IMR-90 (cell line): ENCODE measurements at regions not wholly inside any gene's neighbourhood (a gene's known extent, or its start where the extent isn't known, plus 50 kb on each side); places are given as distances from the start of the nearest gene placed in this dataset.

ENCODE experiments used
- ATAC-seq: fragments of 200-7000 bp; cut with Tn5 transposase; 2 replicates; pipeline ENCODE4 v1.9.1; 2020; ENCODE audit warnings: low read depth, mild to moderate bottlenecking, moderate library complexity
- BruUV-seq: library from RNA; stranded (reverse); fragments of 400-500 nt; replicated peaks from 2 replicates; lab custom pipeline; 2021; lab: Mats Ljungman, UMichigan
- CTCF ChIA-PET: fragments of 300-600 bp; formaldehyde crosslinking; extraction: SDS; loops from one replicate; lab custom pipeline; 2021; ENCODE audit warnings: antibody characterized with exemption; lab: Yijun Ruan, JAX
- POLR2A ChIA-PET: fragments of 300-600 bp; sonication (Branson Sonifier 250); formaldehyde crosslinking; loops from one replicate; lab custom pipeline; 2022; ENCODE audit warnings: antibody characterized with exemption; ENCODE audit not compliant: unreplicated experiment; lab: Charles Lee
- DNase-seq: peaks from one replicate; pipeline ENCODE4 v3.0.0; 2013
- H2AFZ ChIP-seq: replicated peaks from 2 replicates; pipeline ENCODE3; 2013; ENCODE audit warnings: low read length, mild to moderate bottlenecking; ENCODE audit not compliant: poor library complexity
- H2AK5ac ChIP-seq: 2 replicates; pipeline ENCODE4 v1.6.1; 2013; ENCODE audit warnings: low read depth, low read length, inconsistent platforms
- H2AK9ac ChIP-seq: replicated peaks from 2 replicates; pipeline ENCODE3; 2013; ENCODE audit warnings: mild to moderate bottlenecking, low read depth, low read length, moderate library complexity; ENCODE audit not compliant: poor library complexity
- H2BK120ac ChIP-seq: 2 replicates; pipeline ENCODE4 v1.6.1; 2013; ENCODE audit warnings: low read depth, low read length, inconsistent platforms
- H2BK15ac ChIP-seq: 3 replicates; pipeline ENCODE4 v1.6.1; 2013; ENCODE audit warnings: low read depth, low read length, inconsistent platforms
- H2BK20ac ChIP-seq: 2 replicates; pipeline ENCODE4 v1.6.1; 2013; ENCODE audit warnings: low read depth, mild to moderate bottlenecking, inconsistent platforms, low read length, moderate library complexity
- H2BK5ac ChIP-seq: 2 replicates; pipeline ENCODE4 v1.6.1; 2013; ENCODE audit warnings: mild to moderate bottlenecking, low read depth, low read length, inconsistent platforms; ENCODE audit not compliant: poor library complexity, severe bottlenecking
- H3K14ac ChIP-seq: replicated peaks from 2 replicates; pipeline ENCODE4 v1.6.1; 2013; ENCODE audit warnings: low read depth, low read length, inconsistent platforms
- H3K18ac ChIP-seq: 2 replicates; pipeline ENCODE4 v1.6.1; 2013; ENCODE audit warnings: low read depth, low read length, control low read depth
- H3K23ac ChIP-seq: 2 replicates; pipeline ENCODE4 v1.6.1; 2013; ENCODE audit warnings: low read depth, low read length, inconsistent platforms
- H3K27ac ChIP-seq: 2 replicates; pipeline ENCODE4 v1.5.1; 2013; ENCODE audit warnings: mild to moderate bottlenecking, control low read depth, low read length; ENCODE audit not compliant: insufficient read depth
- H3K27me3 ChIP-seq: 2 replicates; pipeline ENCODE4 v1.6.1; 2013; ENCODE audit warnings: low read length; ENCODE audit not compliant: control insufficient read depth, insufficient read depth
- H3K36me3 ChIP-seq: 2 replicates; pipeline ENCODE4 v1.6.1; 2013; ENCODE audit warnings: low read length, mixed read lengths; ENCODE audit not compliant: control insufficient read depth, insufficient read depth
- H3K4ac ChIP-seq: 2 replicates; pipeline ENCODE4 v1.6.1; 2013; ENCODE audit warnings: low read depth, low read length, inconsistent platforms
- H3K4me1 ChIP-seq: 2 replicates; pipeline ENCODE4 v1.6.1; 2013; ENCODE audit warnings: low read length, mixed read lengths; ENCODE audit not compliant: control insufficient read depth, insufficient read depth
- H3K4me2 ChIP-seq: 2 replicates; pipeline ENCODE4 v1.6.1; 2013; ENCODE audit warnings: low read depth, mild to moderate bottlenecking, control low read depth, low read length, moderate library complexity
- H3K4me3 ChIP-seq: 2 replicates; pipeline ENCODE4 v1.5.1; 2013; ENCODE audit warnings: low read depth, mild to moderate bottlenecking, control low read depth, low read length, moderate library complexity; ENCODE audit not compliant: insufficient read depth
- H3K56ac ChIP-seq: 2 replicates; pipeline ENCODE4 v1.6.1; 2013; ENCODE audit warnings: low read length, inconsistent platforms; ENCODE audit not compliant: insufficient read depth; ENCODE audit errors: extremely low read depth
- H3K79me1 ChIP-seq, 2 experiments: 2 replicates each; pipeline ENCODE4 v1.6.1; 2013; ENCODE audit warnings: low read length in 2 of 2, inconsistent platforms in 1 of 2, low read depth in 1 of 2
- H3K9ac ChIP-seq: 2 replicates; pipeline ENCODE4 v1.6.1; 2013; ENCODE audit warnings: low read depth, low read length, control low read depth
- H3K9me1 ChIP-seq: 2 replicates; pipeline ENCODE4 v1.6.1; 2013; ENCODE audit warnings: low read length, inconsistent platforms; ENCODE audit not compliant: insufficient read depth
- H3K9me3 ChIP-seq: 2 replicates; pipeline ENCODE4 v1.6.1; 2013; ENCODE audit warnings: low read length; ENCODE audit not compliant: control insufficient read depth, insufficient read depth
- H4K20me1 ChIP-seq: 2 replicates; pipeline ENCODE4 v1.6.1; 2013; ENCODE audit warnings: low read length, inconsistent platforms; ENCODE audit not compliant: insufficient read depth
- H4K5ac ChIP-seq: 2 replicates; pipeline ENCODE4 v1.6.1; 2013; ENCODE audit warnings: mild to moderate bottlenecking, low read depth, low read length, control low read depth
- H4K8ac ChIP-seq, 2 experiments: 2 replicates each; pipeline ENCODE4 v1.6.1; 2013; ENCODE audit warnings: low read depth in 2 of 2, low read length in 2 of 2, control low read depth in 1 of 2, inconsistent platforms in 1 of 2
- H4K91ac ChIP-seq: 2 replicates; pipeline ENCODE4 v1.6.1; 2013; ENCODE audit warnings: low read depth, low read length, inconsistent platforms; ENCODE audit not compliant: insufficient read depth
- CEBPB ChIP-seq: IDR thresholded peaks from 2 replicates; pipeline ENCODE4 v1.6.1; 2012; ENCODE audit warnings: low read depth, low read length, improper control_type of control experiment
- NFE2L2 ChIP-seq: fragments of 150-350 bp; IDR thresholded peaks from 2 replicates; pipeline ENCODE4 v1.6.1; 2016; ENCODE audit warnings: low read depth, mild to moderate bottlenecking, low read length
- RAD21 ChIP-seq: IDR thresholded peaks from 2 replicates; pipeline ENCODE4 v1.6.1; 2012; ENCODE audit warnings: low read length, improper control_type of control experiment
- RCOR1 ChIP-seq: IDR thresholded peaks from 2 replicates; pipeline ENCODE4 v1.6.1; 2012; ENCODE audit warnings: mild to moderate bottlenecking, low read length, improper control_type of control experiment; ENCODE audit not compliant: insufficient replicate concordance
- WGBS, 2 experiments: methylation state at CpG; one replicate each; pipeline versions ENCODE4 v1.1.5 to v1.1.7; 2013; ENCODE audit warnings: missing lambda C conversion rate in 2 of 2; ENCODE audit not compliant: insufficient read length in 1 of 2; ENCODE audit errors: extremely low coverage in 2 of 2; 5-methylcytosine and 5-hydroxymethylcytosine counted together
- dilution Hi-C: fragments of 300-500 bp; cut with HindIII; formaldehyde crosslinking; loops from one replicate; pipeline ENCODE4 v1.14.3; 2018; ENCODE audit warnings: low sequenced_read_pairs; ENCODE audit not compliant: unreplicated experiment
- in situ Hi-C: fragments of 300-500 bp; cut with MboI; formaldehyde crosslinking; loops from 3 replicates; pipeline ENCODE4 v1.14.3; 2019; ENCODE audit warnings: low sequenced_read_pairs, inconsistent platforms, mixed read lengths
- intact Hi-C: fragments of 100-400 bp; cut with micrococcal nuclease; formaldehyde crosslinking; loops from 2 replicates; pipeline ENCODE4 v1.10.0; 2022
- TF ChIP-seq, protein P1 (sequence below): fragments of 150-350 bp; IDR thresholded peaks from 2 replicates; pipeline ENCODE4 v1.6.1; 2016; ENCODE audit warnings: low read depth, mild to moderate bottlenecking, low read length, moderate library complexity, borderline replicate concordance

DNA sequence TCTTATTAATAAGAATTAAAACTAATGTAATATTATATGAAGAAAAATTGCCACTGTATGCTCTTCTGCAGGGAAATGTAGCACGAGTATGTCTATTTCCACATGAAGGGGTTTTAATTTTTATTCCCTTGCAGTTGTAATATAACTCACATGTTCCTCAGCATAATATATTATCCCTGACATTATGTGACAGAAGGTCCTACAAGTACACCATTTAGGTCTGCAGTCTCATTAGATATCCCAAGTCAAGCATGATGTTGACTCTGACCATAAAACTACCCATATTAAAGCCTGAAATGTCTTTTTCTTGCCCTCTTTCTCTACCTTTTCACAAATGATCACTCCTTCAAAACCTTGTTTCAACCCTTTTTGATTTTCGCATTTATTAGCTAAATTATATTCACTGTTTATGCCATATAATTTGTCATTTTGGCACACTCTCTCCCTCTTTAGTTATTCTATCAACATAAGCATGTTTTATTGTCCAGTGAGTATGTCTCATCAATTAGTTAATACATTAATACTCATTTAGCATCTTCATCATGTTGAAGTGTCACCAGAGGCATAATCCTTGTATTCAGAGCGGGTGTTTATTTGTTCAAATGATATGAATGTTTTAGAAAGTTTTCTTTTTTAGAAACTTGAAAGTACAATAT is 532.8 kb downstream of the MAT2B start:
- dilution Hi-C loops (no loop called here), in situ Hi-C loops (no loop called here), intact Hi-C loops (no loop called here)
- no TSS peak for BruUV-seq
- H3K56ac ChIP-seq: no peak overlapping the region
- H3K18ac ChIP-seq: no peak overlapping the region
- no peak overlapping the region for H2BK20ac ChIP-seq
- H4K20me1 ChIP-seq: no peaks in the 10 kb centered on the region
- H3K9ac ChIP-seq: no peak overlapping the region
- no peaks in the 10 kb centered on the region for H3K36me3 ChIP-seq
- TF ChIP-seq RCOR1 (no peak), RAD21 (no peak), NFE2L2 (no peak), CEBPB (no peak)
- TF ChIP-seq, protein P1, sequence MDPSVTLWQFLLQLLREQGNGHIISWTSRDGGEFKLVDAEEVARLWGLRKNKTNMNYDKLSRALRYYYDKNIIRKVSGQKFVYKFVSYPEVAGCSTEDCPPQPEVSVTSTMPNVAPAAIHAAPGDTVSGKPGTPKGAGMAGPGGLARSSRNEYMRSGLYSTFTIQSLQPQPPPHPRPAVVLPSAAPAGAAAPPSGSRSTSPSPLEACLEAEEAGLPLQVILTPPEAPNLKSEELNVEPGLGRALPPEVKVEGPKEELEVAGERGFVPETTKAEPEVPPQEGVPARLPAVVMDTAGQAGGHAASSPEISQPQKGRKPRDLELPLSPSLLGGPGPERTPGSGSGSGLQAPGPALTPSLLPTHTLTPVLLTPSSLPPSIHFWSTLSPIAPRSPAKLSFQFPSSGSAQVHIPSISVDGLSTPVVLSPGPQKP: no peak
- no peak overlapping the region for H2AK5ac ChIP-seq
- WGBS, 2 experiments: no CpG with 5 or more reads among the region's 3 CpGs
- no peaks in the 10 kb centered on the region for H3K27me3 ChIP-seq
- no peak overlapping the region for H3K27ac ChIP-seq
- H3K9me3 ChIP-seq: no peaks in the 10 kb centered on the region
- no peaks in the 10 kb centered on the region for H3K4me1 ChIP-seq
- CTCF ChIA-PET: interaction anchor here (1.1 kb wide), 1 partner anchor 25 kb away, joined by 3 read pairs; no protein-coding TSS in a partner anchor
- H3K4me3 ChIP-seq: no peak overlapping the region
- POLR2A ChIA-PET: no interaction called here
- H3K9me1 ChIP-seq: no peaks in the 10 kb centered on the region
- no peak overlapping the region for H2BK5ac ChIP-seq
- H4K8ac ChIP-seq: no peak overlapping the region
- no peak overlapping the region for H2BK120ac ChIP-seq
- H3K4me2 ChIP-seq: no peak overlapping the region
- no peak overlapping the region for H4K91ac ChIP-seq
- no peak for ATAC-seq
- no peaks in the 10 kb centered on the region for H3K79me1 ChIP-seq
- no peak overlapping the region for H3K4ac ChIP-seq
- no peak overlapping the region for H3K23ac ChIP-seq
- no peak overlapping the region for H3K14ac ChIP-seq
- H2AFZ ChIP-seq: no peak overlapping the region
- no peak overlapping the region for H2BK15ac ChIP-seq
- H2AK9ac ChIP-seq: no peak overlapping the region
- DNase-seq: no peak
- H4K5ac ChIP-seq: no peak overlapping the region
